GM12864 (cell line): ENCODE measurements at regions not wholly inside any gene's neighbourhood (a gene's known extent, or its start where the extent isn't known, plus 50 kb on each side); places are given as distances from the start of the nearest gene placed in this dataset.
"Not testable (repeated sequence)": the region's sequence is repeated elsewhere in the genome, so short reads cannot be mapped to it uniquely, and the experiment has no call there.

Experiments used
- DNase-seq: peaks from one replicate; pipeline ENCODE4 v3.0.0-alpha.2; 2011; ENCODE audit warnings: low read depth
- H3K4me3 ChIP-seq: 2 replicates; pipeline ENCODE4 v1.5.1; 2011; ENCODE audit warnings: mild to moderate bottlenecking, low read depth, low read length, control low read depth
- TF ChIP-seq, protein P1 (sequence below): IDR thresholded peaks from 2 replicates; pipeline ENCODE4 v1.5.1; 2011; ENCODE audit warnings: low read depth, mild to moderate bottlenecking, moderate library complexity, low read length, control low read depth, inconsistent platforms; ENCODE audit errors: missing control alignments

DNA sequence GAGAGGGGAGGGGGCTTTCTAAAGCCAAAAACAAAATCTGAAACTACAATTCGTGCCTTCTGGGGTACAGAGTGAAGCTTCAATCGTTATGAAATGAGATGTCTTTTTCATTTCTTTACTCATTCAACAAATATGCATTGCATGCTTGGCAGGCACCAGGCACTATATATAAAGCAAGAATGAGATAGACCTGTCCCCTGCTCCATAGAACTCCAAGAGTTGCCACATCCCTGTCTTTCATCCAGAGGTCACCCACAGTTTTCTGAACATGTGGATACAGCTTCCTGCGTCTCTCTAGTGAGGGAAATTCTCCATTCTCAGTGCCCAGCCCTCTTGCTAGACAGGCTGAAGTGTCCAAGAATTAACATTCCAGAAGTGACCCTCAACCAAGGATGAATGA lies 343.2 kb upstream of the MAF start:
- no peak for DNase-seq
- H3K4me3 ChIP-seq: no peak overlapping the region
- TF ChIP-seq, protein P1, sequence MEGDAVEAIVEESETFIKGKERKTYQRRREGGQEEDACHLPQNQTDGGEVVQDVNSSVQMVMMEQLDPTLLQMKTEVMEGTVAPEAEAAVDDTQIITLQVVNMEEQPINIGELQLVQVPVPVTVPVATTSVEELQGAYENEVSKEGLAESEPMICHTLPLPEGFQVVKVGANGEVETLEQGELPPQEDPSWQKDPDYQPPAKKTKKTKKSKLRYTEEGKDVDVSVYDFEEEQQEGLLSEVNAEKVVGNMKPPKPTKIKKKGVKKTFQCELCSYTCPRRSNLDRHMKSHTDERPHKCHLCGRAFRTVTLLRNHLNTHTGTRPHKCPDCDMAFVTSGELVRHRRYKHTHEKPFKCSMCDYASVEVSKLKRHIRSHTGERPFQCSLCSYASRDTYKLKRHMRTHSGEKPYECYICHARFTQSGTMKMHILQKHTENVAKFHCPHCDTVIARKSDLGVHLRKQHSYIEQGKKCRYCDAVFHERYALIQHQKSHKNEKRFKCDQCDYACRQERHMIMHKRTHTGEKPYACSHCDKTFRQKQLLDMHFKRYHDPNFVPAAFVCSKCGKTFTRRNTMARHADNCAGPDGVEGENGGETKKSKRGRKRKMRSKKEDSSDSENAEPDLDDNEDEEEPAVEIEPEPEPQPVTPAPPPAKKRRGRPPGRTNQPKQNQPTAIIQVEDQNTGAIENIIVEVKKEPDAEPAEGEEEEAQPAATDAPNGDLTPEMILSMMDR: no peak

DNA sequence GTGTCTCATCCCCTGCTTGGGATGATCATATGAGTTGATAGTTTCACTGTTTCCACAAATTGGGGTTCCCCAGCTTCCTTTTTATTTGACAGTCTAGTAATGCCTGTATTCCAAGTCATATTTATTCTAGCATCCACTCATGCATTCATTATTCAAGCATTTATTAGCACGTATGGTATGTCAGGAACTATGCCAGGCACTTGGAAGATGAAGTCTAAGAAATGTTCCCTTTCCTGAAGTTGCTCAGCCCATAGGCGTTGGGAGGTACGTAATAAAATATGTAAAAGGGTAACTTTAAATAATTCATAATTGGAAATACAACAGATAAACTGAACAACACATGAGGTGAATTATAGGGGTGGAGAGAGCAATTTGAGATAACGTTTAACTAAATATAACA lies 338.0 kb upstream of the MAF start:
- TF ChIP-seq, protein P1: no peak
- DNase-seq: no peak
- H3K4me3 ChIP-seq: no peak overlapping the region

DNA sequence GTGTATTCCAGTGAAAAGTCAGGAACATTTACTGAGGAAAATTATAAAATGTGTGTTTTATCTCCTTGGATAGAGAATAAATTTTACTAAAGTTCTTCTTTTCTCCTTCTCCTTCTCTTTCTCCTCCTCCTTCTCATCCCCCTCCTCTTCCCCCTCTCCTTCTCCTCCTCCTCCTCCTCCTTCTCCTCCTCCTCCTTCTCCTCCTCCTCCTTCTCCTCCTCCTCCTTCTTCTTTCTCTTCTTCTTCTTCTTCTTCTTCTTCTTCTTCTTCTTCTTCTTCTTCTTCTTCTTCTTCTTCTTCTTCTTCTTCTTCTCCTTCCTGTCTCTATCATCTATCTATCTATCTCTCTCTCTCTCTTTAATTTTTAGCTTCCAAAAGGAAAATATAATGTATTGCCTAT lies 337.1 kb upstream of the MAF start:
- not testable (repeated sequence) for H3K4me3 ChIP-seq, DNase-seq

DNA sequence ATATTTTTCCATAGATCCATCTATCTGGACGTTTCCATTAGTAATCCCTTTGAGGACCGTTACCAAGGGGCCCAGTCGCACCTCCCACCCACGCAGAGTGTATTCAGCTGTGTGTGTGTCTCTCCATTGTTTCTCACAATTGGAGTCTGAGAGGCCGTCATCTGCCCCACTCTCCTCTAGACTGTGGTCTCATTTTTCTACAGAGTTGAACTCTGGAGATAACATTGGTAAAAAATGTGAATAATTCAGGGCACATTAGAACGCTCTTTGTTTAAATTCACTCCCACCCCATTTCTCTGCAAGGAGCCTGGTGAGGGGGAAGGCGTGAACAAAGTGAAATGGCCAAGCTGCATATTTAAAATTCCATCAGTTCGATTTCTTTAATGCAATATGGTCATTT lies 333.1 kb upstream of the MAF start:
- DNase-seq: no peak
- H3K4me3 ChIP-seq: no peak overlapping the region
- TF ChIP-seq, protein P1: no peak

DNA sequence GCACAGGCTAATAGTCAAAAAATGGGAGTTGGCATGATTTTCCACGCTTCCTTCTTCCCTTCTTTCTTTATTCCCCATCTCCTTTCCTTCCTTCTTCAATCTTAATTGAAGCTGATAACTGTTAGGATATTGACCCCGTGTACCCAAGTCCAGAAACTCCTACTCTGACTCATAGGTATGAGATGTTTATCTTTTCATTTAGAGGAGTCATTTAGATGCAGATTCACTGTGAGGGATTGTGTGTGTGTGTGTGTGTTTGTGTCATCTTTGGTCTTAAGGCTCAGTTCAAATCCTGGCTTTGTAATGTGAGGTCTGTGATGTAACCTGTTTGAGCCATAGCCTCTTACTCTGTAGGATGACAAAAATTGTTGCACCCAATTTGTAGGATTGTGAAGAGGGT lies 332.0 kb upstream of the MAF start:
- DNase-seq: no peak
- TF ChIP-seq, protein P1: no peak
- no peak overlapping the region for H3K4me3 ChIP-seq

DNA sequence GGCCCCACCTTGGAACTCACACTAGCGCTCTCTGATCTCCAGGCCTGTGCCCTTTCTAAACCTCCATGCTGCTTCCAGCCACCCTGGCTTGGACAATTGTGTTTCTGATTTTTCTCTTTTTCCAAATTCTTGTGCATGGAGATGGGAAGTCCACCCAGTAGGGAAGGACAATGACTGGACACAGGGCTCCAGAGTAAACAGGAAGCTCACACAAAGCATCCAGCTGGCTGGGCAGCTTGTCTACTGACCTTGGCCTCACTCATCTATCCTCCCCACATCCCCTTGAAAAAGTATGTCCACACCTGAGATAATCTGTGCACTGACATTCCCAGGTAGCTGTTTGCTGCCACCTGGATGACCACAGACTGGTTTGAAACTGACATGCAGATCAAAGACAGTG lies 331.2 kb upstream of the MAF start:
- TF ChIP-seq, protein P1: no peak
- no peak for DNase-seq
- no peak overlapping the region for H3K4me3 ChIP-seq

DNA sequence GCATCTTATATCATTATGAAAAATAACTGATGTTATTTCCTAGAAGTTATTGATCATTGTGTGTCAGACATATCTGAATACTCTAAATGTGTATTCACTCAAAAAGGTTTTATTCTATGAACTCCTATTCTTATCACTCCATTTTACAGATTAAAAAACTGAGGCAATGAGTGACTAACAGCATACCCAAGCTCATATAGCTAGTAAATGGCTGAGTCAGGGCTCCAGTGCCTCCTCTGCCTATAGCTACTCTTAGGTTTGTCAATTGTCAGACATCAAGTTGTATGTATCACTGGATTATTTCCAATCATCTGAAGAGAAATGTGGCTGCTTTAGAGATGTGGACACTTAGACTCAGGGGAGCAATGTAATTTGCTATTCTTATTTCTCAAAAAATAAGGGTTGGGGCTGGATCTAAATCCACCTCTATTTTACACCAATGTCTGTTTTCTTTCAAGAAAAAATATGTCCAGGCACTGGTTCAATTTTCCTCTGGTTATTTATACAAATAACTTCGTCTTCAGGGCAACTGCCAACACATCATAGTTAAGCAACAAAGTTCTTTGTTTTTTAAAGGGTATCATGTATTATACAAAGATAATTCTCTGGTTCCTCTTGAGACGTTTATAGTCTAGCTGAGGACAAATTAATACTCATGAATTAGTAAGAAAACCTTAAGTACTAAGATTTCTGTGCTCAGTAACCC lies 328.9 kb upstream of the MAF start:
- DNase-seq: no peak
- no peak overlapping the region for H3K4me3 ChIP-seq
- TF ChIP-seq, protein P1: no peak
